Liver (tissue), 8 donors: ENCODE measurements at regions not wholly inside any gene's neighbourhood (a gene's known extent, or its start where the extent isn't known, plus 50 kb on each side); places are given as distances from the start of the nearest gene placed in this dataset.
"Not testable (repeated sequence)": the region's sequence is repeated elsewhere in the genome, so short reads cannot be mapped to it uniquely, and the experiment has no call there.

Source experiments
- DNase-seq: peaks from one replicate; pipeline ENCODE4 v3.0.0-alpha.2; 2017; ENCODE audit warnings: low spot score
- H3K27ac ChIP-seq, 2 donors: one replicate each; pipeline ENCODE4 v1.7.0; 2013; ENCODE audit warnings: inconsistent platforms in 2 of 2, low read length in 2 of 2, control low read depth in 1 of 2, low read depth in 1 of 2, mild to moderate bottlenecking in 1 of 2
- H3K27me3 ChIP-seq, 4 donors: one replicate each; pipeline versions ENCODE4 v1.6.1 to v1.7.0; 2013; ENCODE audit warnings: low read length in 3 of 4, inconsistent platforms in 1 of 4, mild to moderate bottlenecking in 1 of 4, moderate library complexity in 1 of 4; ENCODE audit not compliant: control insufficient read depth in 4 of 4, insufficient read depth in 4 of 4
- H3K36me3 ChIP-seq, 4 donors: one replicate each; pipeline versions ENCODE4 v1.6.1 to v1.7.0; 2013; ENCODE audit warnings: low read length in 3 of 4, mild to moderate bottlenecking in 3 of 4, low read depth in 1 of 4, moderate library complexity in 1 of 4; ENCODE audit not compliant: control insufficient read depth in 4 of 4, insufficient read depth in 3 of 4
- H3K4me1 ChIP-seq, 4 donors: one replicate each; pipeline versions ENCODE4 v1.6.1 to v1.7.0; 2013; ENCODE audit warnings: low read length in 3 of 4, mild to moderate bottlenecking in 3 of 4, moderate library complexity in 1 of 4; ENCODE audit not compliant: control insufficient read depth in 4 of 4, insufficient read depth in 4 of 4
- H3K4me3 ChIP-seq, 3 donors: one replicate each; pipeline versions ENCODE4 v1.6.1 to v1.7.0; 2013; ENCODE audit warnings: low read length in 3 of 3, control low read depth in 1 of 3, low read depth in 1 of 3, mild to moderate bottlenecking in 1 of 3
- H3K9ac ChIP-seq, 2 donors: one replicate each; pipeline ENCODE4 v1.7.0; 2013; ENCODE audit warnings: low read length in 2 of 2, mild to moderate bottlenecking in 2 of 2, moderate library complexity in 2 of 2, control low read depth in 1 of 2, low read depth in 1 of 2
- H3K9me3 ChIP-seq, 4 donors: one replicate each; pipeline versions ENCODE4 v1.6.1 to v1.7.0; 2013; ENCODE audit warnings: low read length in 3 of 4; ENCODE audit not compliant: control insufficient read depth in 4 of 4
- ATF3 ChIP-seq: IDR thresholded peaks from 2 replicates; pipeline ENCODE4 v1.6.1; 2016; ENCODE audit warnings: antibody characterized with exemption
- CTCF ChIP-seq: fragments of 150-350 bp; IDR thresholded peaks from 2 replicates; pipeline ENCODE4 v1.5.1; 2017; ENCODE audit warnings: improper control_type of control experiment, low read depth, low read length; ENCODE audit not compliant: missing input control
- EGR1 ChIP-seq, 2 donors: IDR thresholded peaks; 2 replicates each; pipeline ENCODE4 v1.6.1; 2016 to 2018; ENCODE audit warnings: antibody characterized with exemption in 2 of 2, low read depth in 2 of 2
- FOXA1 ChIP-seq: IDR thresholded peaks from 2 replicates; pipeline ENCODE4 v1.6.1; 2016; ENCODE audit warnings: antibody characterized with exemption
- FOXA2 ChIP-seq: IDR thresholded peaks from 2 replicates; pipeline ENCODE4 v1.6.1; 2016; ENCODE audit warnings: antibody characterized with exemption
- GABPA ChIP-seq, 2 donors: IDR thresholded peaks in 1 of 2; conservative IDR thresholded peaks in 1 of 2; 2 replicates each; pipeline ENCODE4 v1.6.1; 2016; ENCODE audit warnings: antibody characterized with exemption in 2 of 2, mild to moderate bottlenecking in 1 of 2, moderate library complexity in 1 of 2
- HNF4A ChIP-seq, 2 donors: conservative IDR thresholded peaks; 2 replicates each; pipeline ENCODE4 v1.6.1; 2016; ENCODE audit warnings: antibody characterized with exemption in 2 of 2, mild to moderate bottlenecking in 2 of 2
- HNF4G ChIP-seq: IDR thresholded peaks from 2 replicates; pipeline ENCODE4 v1.6.1; 2016; ENCODE audit warnings: antibody characterized with exemption
- JUND ChIP-seq, 2 donors: IDR thresholded peaks; 2 replicates each; pipeline ENCODE4 v1.6.1; 2016; ENCODE audit warnings: antibody characterized with exemption in 2 of 2
- NR2F2 ChIP-seq: IDR thresholded peaks from 2 replicates; pipeline ENCODE4 v1.6.1; 2016; ENCODE audit warnings: antibody characterized with exemption
- RAD21 ChIP-seq, 2 donors: IDR thresholded peaks; 2 replicates each; pipeline ENCODE4 v1.6.1; 2016; ENCODE audit warnings: antibody characterized with exemption in 2 of 2, mild to moderate bottlenecking in 2 of 2
- REST ChIP-seq: IDR thresholded peaks from 2 replicates; pipeline ENCODE4 v1.6.1; 2016; ENCODE audit warnings: antibody characterized with exemption, mild to moderate bottlenecking
- RXRA ChIP-seq, 2 donors: IDR thresholded peaks; 2 replicates each; pipeline ENCODE4 v1.6.1; 2017 to 2018; ENCODE audit warnings: antibody characterized with exemption in 2 of 2, mild to moderate bottlenecking in 1 of 2
- SP1 ChIP-seq: IDR thresholded peaks from 2 replicates; pipeline ENCODE4 v1.6.1; 2018; ENCODE audit warnings: antibody characterized with exemption, mild to moderate bottlenecking
- TAF1 ChIP-seq: conservative IDR thresholded peaks from 2 replicates; pipeline ENCODE4 v1.6.1; 2016; ENCODE audit warnings: antibody characterized with exemption, mild to moderate bottlenecking
- YY1 ChIP-seq: IDR thresholded peaks from 2 replicates; pipeline ENCODE4 v1.6.1; 2016; ENCODE audit warnings: antibody characterized with exemption, mild to moderate bottlenecking
- WGBS: extraction: QIAGEN DNeasy Blood & Tissue Kit; methylation state at CpG from one replicate; pipeline ENCODE4 v1.1.7; 2013; 5-methylcytosine and 5-hydroxymethylcytosine counted together
- TF ChIP-seq, protein P1 (sequence below): IDR thresholded peaks from 2 replicates; pipeline ENCODE4 v1.6.1; 2016; ENCODE audit warnings: antibody characterized with exemption
- TF ChIP-seq, protein P2 (sequence below): IDR thresholded peaks from 2 replicates; pipeline ENCODE4 v1.6.1; 2016; ENCODE audit warnings: antibody characterized with exemption
- donor health status: healthy.
- donor health status: healthy.
- donor health status: healthy.
- donor health status: healthy.
- donor health status: healthy.

DNA sequence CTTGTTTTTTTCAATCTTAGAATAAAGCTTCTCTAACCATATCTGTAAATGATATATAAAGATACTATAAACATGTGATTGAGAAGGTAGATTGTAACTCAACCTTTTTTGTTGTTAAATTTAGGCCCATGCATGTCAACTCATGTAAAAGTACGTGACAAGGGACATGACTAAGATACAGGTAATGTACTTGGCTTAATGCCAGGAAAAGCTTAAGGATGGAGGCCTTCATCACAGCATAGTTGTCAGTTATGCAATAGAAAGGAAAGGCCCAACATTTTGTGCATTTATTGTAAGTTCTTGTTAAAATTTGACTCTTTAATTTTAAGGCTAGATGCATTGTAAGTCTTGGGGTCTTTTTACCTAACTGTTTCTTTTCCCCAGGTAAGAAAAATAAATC lies 305.1 kb downstream of the LTN1 start:
- no peak for DNase-seq
- no peaks in the 10 kb centered on the region for H3K9me3 ChIP-seq
- H3K4me1 ChIP-seq = no peaks in the 10 kb centered on the region
- 95% methylated on average over 1 of the region's 1 CpG for WGBS
- H3K36me3 ChIP-seq = no peaks in the 10 kb centered on the region
- H3K27me3 ChIP-seq = no peaks in the 10 kb centered on the region
- H3K4me3 ChIP-seq = no peak overlapping the region
- H3K9ac ChIP-seq = no peak overlapping the region
- H3K27ac ChIP-seq = no peak overlapping the region
- TF ChIP-seq, protein P1, sequence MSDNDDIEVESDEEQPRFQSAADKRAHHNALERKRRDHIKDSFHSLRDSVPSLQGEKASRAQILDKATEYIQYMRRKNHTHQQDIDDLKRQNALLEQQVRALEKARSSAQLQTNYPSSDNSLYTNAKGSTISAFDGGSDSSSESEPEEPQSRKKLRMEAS = no peak
- TF ChIP-seq RAD21 (IDR thresholded peaks at IDR 0.05) (no peak), RXRA (IDR thresholded peaks at IDR 0.05) (no peak), HNF4G (no peak), FOXA2 (no peak), NR2F2 (no peak), JUND (IDR thresholded peaks at IDR 0.05) (no peak), HNF4A (conservative IDR thresholded peaks at IDR 0.05) (no peak)
- TF ChIP-seq, protein P2, sequence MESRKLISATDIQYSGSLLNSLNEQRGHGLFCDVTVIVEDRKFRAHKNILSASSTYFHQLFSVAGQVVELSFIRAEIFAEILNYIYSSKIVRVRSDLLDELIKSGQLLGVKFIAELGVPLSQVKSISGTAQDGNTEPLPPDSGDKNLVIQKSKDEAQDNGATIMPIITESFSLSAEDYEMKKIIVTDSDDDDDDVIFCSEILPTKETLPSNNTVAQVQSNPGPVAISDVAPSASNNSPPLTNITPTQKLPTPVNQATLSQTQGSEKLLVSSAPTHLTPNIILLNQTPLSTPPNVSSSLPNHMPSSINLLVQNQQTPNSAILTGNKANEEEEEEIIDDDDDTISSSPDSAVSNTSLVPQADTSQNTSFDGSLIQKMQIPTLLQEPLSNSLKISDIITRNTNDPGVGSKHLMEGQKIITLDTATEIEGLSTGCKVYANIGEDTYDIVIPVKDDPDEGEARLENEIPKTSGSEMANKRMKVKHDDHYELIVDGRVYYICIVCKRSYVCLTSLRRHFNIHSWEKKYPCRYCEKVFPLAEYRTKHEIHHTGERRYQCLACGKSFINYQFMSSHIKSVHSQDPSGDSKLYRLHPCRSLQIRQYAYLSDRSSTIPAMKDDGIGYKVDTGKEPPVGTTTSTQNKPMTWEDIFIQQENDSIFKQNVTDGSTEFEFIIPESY = no peak

DNA sequence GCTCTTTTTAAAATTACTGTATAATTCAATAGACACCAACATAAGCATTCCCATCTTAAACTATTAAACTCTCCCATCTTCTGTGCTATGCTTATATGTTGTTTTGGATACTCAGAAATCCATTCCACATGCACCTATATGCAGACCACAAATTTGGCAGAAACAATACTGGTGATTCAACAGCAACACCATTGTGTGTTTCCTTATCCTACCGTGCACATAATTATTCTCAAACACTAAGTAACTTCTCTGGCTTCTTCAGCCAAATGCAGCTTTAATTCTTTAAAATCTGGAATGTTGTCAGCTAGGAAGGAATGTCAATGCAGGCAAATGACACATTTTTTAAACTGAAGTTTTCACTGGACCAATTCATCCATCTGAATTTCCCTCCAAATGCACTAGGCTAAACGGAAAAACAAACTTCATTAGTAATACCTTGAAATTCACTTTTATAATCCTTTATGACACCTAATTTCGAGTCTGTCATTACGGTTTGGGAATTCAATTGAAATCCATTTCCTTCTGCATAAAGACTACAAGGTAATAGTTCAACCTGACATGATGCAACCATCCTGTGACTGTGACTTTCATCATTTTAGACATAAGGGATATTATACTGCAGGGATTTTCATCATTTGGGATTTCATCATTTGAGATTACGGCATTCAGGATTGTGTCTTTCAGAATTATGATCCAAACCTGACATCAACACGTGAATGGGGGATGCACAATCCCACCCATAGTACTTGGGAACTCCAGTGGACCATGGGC lies 308.5 kb downstream of the LTN1 start:
- DNase-seq = no peak
- no peaks in the 10 kb centered on the region for H3K4me1 ChIP-seq
- TF ChIP-seq NR2F2 = no peak
- TF ChIP-seq TAF1 = no peak
- TF ChIP-seq EGR1 (IDR thresholded peaks at IDR 0.05; ENCODE audit: low read depth in 2 of 2) = no peak
- no peak for TF ChIP-seq ATF3
- no peak for TF ChIP-seq FOXA1
- no peak for TF ChIP-seq HNF4G
- TF ChIP-seq CTCF = no peak
- TF ChIP-seq SP1 = no peak
- no peak for TF ChIP-seq JUND (IDR thresholded peaks at IDR 0.05)
- TF ChIP-seq HNF4A (conservative IDR thresholded peaks at IDR 0.05) = no peak
- TF ChIP-seq RXRA (IDR thresholded peaks at IDR 0.05) = no peak
- TF ChIP-seq, protein P1 = no peak
- no peak for TF ChIP-seq RAD21 (IDR thresholded peaks at IDR 0.05)
- no peak for TF ChIP-seq REST
- TF ChIP-seq FOXA2 = no peak
- TF ChIP-seq, protein P2 = no peak
- TF ChIP-seq YY1 = no peak
- TF ChIP-seq GABPA (IDR thresholded peaks at IDR 0.05 in 1 of 2, conservative IDR thresholded peaks at IDR 0.05 in 1 of 2) = no peak
- 85% methylated on average over 6 of the region's 6 CpGs for WGBS
- H3K27ac ChIP-seq = no peak overlapping the region
- H3K9me3 ChIP-seq = no peaks in the 10 kb centered on the region
- no peaks in the 10 kb centered on the region for H3K27me3 ChIP-seq
- H3K36me3 ChIP-seq = no peaks in the 10 kb centered on the region
- H3K9ac ChIP-seq = no peak overlapping the region
- H3K4me3 ChIP-seq = no peak overlapping the region

DNA sequence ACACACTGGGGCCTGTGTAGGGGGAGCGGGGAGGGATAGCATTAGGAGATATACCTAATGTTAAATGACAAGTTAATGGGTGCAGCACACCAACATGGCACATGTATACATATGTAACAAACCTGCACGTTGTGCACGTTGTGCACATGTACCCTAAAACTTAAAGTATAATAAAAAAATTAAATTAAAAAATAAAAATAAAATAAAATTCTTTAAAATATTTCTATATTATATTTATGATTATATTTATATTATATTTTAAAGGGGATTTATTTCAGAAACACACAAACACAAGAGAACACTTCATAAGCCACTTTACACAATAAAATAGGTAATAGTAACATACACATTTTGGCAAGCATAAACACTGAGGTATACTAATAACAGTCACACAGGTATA lies 309.8 kb downstream of the LTN1 start:
- not testable (repeated sequence) for H3K27me3 ChIP-seq, H3K9me3 ChIP-seq, H3K9ac ChIP-seq, H3K36me3 ChIP-seq, H3K4me1 ChIP-seq, H3K27ac ChIP-seq, DNase-seq, H3K4me3 ChIP-seq
- WGBS = 96% methylated on average over 3 of the region's 3 CpGs
